ENCODE measurements at regions not wholly inside any gene's neighbourhood (a gene's known extent, or its start where the extent isn't known, plus 50 kb on each side); places are given as distances from the start of the nearest gene placed in this dataset.

GRCh38 chr5:104023739-104024138 is 461.1 kb upstream of the NUDT12 start:
- TF ChIP-seq, protein P1, sequence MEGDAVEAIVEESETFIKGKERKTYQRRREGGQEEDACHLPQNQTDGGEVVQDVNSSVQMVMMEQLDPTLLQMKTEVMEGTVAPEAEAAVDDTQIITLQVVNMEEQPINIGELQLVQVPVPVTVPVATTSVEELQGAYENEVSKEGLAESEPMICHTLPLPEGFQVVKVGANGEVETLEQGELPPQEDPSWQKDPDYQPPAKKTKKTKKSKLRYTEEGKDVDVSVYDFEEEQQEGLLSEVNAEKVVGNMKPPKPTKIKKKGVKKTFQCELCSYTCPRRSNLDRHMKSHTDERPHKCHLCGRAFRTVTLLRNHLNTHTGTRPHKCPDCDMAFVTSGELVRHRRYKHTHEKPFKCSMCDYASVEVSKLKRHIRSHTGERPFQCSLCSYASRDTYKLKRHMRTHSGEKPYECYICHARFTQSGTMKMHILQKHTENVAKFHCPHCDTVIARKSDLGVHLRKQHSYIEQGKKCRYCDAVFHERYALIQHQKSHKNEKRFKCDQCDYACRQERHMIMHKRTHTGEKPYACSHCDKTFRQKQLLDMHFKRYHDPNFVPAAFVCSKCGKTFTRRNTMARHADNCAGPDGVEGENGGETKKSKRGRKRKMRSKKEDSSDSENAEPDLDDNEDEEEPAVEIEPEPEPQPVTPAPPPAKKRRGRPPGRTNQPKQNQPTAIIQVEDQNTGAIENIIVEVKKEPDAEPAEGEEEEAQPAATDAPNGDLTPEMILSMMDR (IDR thresholded peaks at IDR 0.05), result no peak
- TF ChIP-seq POLR2A (IDR thresholded peaks at IDR 0.05), result no peak

Measured in right lobe of liver (tissue), 4 donors.